Activated naive CD4-positive, alpha-beta T cell treated with Interleukin-2 at 50 U/mL for 16 hours (primary cell): ENCODE measurements at regions not wholly inside any gene's neighbourhood (a gene's known extent, or its start where the extent isn't known, plus 50 kb on each side); places are given as distances from the start of the nearest gene placed in this dataset.

Experiments
- DNase-seq: peaks from one replicate; pipeline ENCODE4 v3.0.0-alpha.2; 2020

- DNase-seq: no peak
Observed at GRCh38 chr2:129654331-129654730, 325.1 kb upstream of the RAB6C start.

GRCh38 chr2:129656081-129656598, 323.3 kb upstream of the RAB6C start:
- no peak for DNase-seq

GRCh38 chr2:129658430-129658829, 321.0 kb upstream of the RAB6C start:
- DNase-seq: no peak

GRCh38 chr2:129661935-129662334, 317.5 kb upstream of the RAB6C start:
- no peak for DNase-seq

- no peak for DNase-seq
Observed at GRCh38 chr2:129667577-129667976, 311.9 kb upstream of the RAB6C start.

- DNase-seq: no peak
Observed at GRCh38 chr2:129672521-129672920, 306.9 kb upstream of the RAB6C start.

GRCh38 chr2:129673234-129673633, 306.2 kb upstream of the RAB6C start:
- no peak for DNase-seq

- DNase-seq: no peak
Observed at GRCh38 chr2:129673847-129674711, 305.4 kb upstream of the RAB6C start.

GRCh38 chr2:129678751-129679150, 300.7 kb upstream of the RAB6C start:
- no peak for DNase-seq

GRCh38 chr2:129681788-129682187, 297.7 kb upstream of the RAB6C start:
- no peak for DNase-seq

- no peak for DNase-seq
Observed at GRCh38 chr2:129689653-129690448, 289.6 kb upstream of the RAB6C start.

GRCh38 chr2:129695496-129695895, 284.0 kb upstream of the RAB6C start:
- DNase-seq: no peak

- DNase-seq: no peak
Observed at GRCh38 chr2:129698593-129698992, 280.9 kb upstream of the RAB6C start.

GRCh38 chr2:129699781-129700573, 279.5 kb upstream of the RAB6C start:
- DNase-seq: no peak

- DNase-seq: no peak
Observed at GRCh38 chr2:129702416-129703176, 276.9 kb upstream of the RAB6C start.

GRCh38 chr2:129705085-129705484, 274.4 kb upstream of the RAB6C start:
- no peak for DNase-seq

GRCh38 chr2:129707800-129708199, 271.7 kb upstream of the RAB6C start:
- no peak for DNase-seq

GRCh38 chr2:129708221-129708967, 271.1 kb upstream of the RAB6C start:
- no peak for DNase-seq

GRCh38 chr2:129709001-129709955, 270.2 kb upstream of the RAB6C start:
- DNase-seq: no peak

GRCh38 chr2:129709956-129710598, 269.4 kb upstream of the RAB6C start:
- no peak for DNase-seq
